SK-N-MC (cell line): ENCODE measurements at regions not wholly inside any gene's neighbourhood (a gene's known extent, or its start where the extent isn't known, plus 50 kb on each side); places are given as distances from the start of the nearest gene placed in this dataset.

Experiments
- EZH2 ChIP-seq: fragments of 200-600 bp; sonication (generic); IDR thresholded peaks from one replicate; pipeline ENCODE4 v1.6.1; 2017; ENCODE audit warnings: antibody characterized with exemption
- FOXP2 ChIP-seq: optimal IDR thresholded peaks from 2 replicates; pipeline ENCODE3; 2011; ENCODE audit warnings: mild to moderate bottlenecking, moderate library complexity; ENCODE audit not compliant: insufficient read depth; ENCODE audit errors: extremely low read length, control extremely low read depth
- POLR2AphosphoS5 ChIP-seq: IDR thresholded peaks from 2 replicates; pipeline ENCODE4 v1.6.1; 2012; ENCODE audit warnings: mild to moderate bottlenecking, low read depth, low read length, borderline replicate concordance

- TF ChIP-seq EZH2, result no peak
- no peak for TF ChIP-seq POLR2AphosphoS5
- no peak for TF ChIP-seq FOXP2
Observed at GRCh38 chr5:2184026-2184366, 301.3 kb upstream of the IRX4 start.
